PC-3 (cell line): ENCODE measurements at regions not wholly inside any gene's neighbourhood (a gene's known extent, or its start where the extent isn't known, plus 50 kb on each side); places are given as distances from the start of the nearest gene placed in this dataset.

ENCODE experiments used
- ATAC-seq: fragments of 200-7000 bp; cut with Tn5 transposase; 2 replicates; pipeline ENCODE4 v1.9.1; 2020; ENCODE audit warnings: mild to moderate bottlenecking, moderate library complexity
- BruUV-seq: library from RNA; stranded (reverse); fragments of 400-500 nt; replicated peaks from 2 replicates; lab custom pipeline; 2021; lab: Mats Ljungman, UMichigan
- CTCF ChIA-PET: fragments of 300-600 bp; sonication (Branson Sonifier 250); formaldehyde crosslinking; loops from one replicate; lab custom pipeline; 2022; ENCODE audit warnings: antibody characterized with exemption; lab: Charles Lee
- POLR2A ChIA-PET: fragments of 300-600 bp; sonication (Branson Sonifier 250); formaldehyde crosslinking; loops from one replicate; lab custom pipeline; 2022; ENCODE audit warnings: antibody characterized with exemption; ENCODE audit not compliant: unreplicated experiment; lab: Charles Lee
- DNase-seq: peaks from one replicate; pipeline ENCODE4 v3.0.0-alpha.2; 2015
- H2AFZ ChIP-seq: fragments of 300-600 bp; sonication (generic); 2 replicates; pipeline ENCODE4 v1.6.0; 2016; ENCODE audit warnings: antibody characterized with exemption, low read length
- H3F3A ChIP-seq: fragments of 300-600 bp; sonication (generic); one replicate; pipeline ENCODE4 v1.6.0; 2017; ENCODE audit warnings: antibody characterized with exemption, low read length, control low read depth, mild to moderate bottlenecking; ENCODE audit not compliant: unreplicated experiment
- H3K27ac ChIP-seq: fragments of 300-600 bp; sonication (generic); 2 replicates; pipeline ENCODE4 v1.5.1; 2016; ENCODE audit warnings: mild to moderate bottlenecking, low read length
- H3K27me3 ChIP-seq: fragments of 300-600 bp; sonication (generic); 2 replicates; pipeline ENCODE4 v1.6.1; 2016; ENCODE audit warnings: low read length, mixed read lengths
- H3K36me3 ChIP-seq: fragments of 300-600 bp; sonication (generic); 2 replicates; pipeline ENCODE4 v1.6.1; 2016; ENCODE audit warnings: low read depth, mixed run types, low read length, mixed read lengths
- H3K4me1 ChIP-seq: fragments of 300-600 bp; sonication (generic); 2 replicates; pipeline ENCODE4 v1.5.1; 2016; ENCODE audit warnings: low read length; ENCODE audit not compliant: insufficient read depth
- H3K4me2 ChIP-seq: fragments of 300-600 bp; sonication (generic); 2 replicates; pipeline ENCODE4 v1.6.0; 2016; ENCODE audit warnings: low read length
- H3K4me3 ChIP-seq: fragments of 300-600 bp; sonication (generic); 2 replicates; pipeline ENCODE4 v1.5.1; 2016; ENCODE audit warnings: mild to moderate bottlenecking, low read length, mixed read lengths
- H3K79me2 ChIP-seq: fragments of 300-600 bp; sonication (generic); 2 replicates; pipeline ENCODE4 v1.6.1; 2017; ENCODE audit warnings: low read length, mixed read lengths
- H3K9ac ChIP-seq: fragments of 300-600 bp; sonication (generic); 2 replicates; pipeline ENCODE4 v1.6.0; 2016; ENCODE audit warnings: mild to moderate bottlenecking, low read length
- H3K9me2 ChIP-seq: fragments of 300-600 bp; sonication (generic); replicated peaks from 2 replicates; pipeline ENCODE4 v1.6.1; 2016; ENCODE audit warnings: mixed run types, low read length, mixed read lengths
- H3K9me3 ChIP-seq: fragments of 300-600 bp; sonication (generic); 2 replicates; pipeline ENCODE4 v1.6.1; 2016; ENCODE audit warnings: low read length, mixed read lengths
- H4K20me1 ChIP-seq: fragments of 300-600 bp; sonication (generic); 2 replicates; pipeline ENCODE4 v1.6.1; 2016; ENCODE audit warnings: low read length, mixed read lengths
- EZH2 ChIP-seq: fragments of 300-600 bp; sonication (generic); IDR thresholded peaks from one replicate; pipeline ENCODE4 v1.6.1; 2017; ENCODE audit warnings: antibody characterized with exemption, mild to moderate bottlenecking, low read length; ENCODE audit not compliant: unreplicated experiment
- EZH2phosphoT487 ChIP-seq: fragments of 300-600 bp; sonication (generic); IDR thresholded peaks from 2 replicates; pipeline ENCODE4 v1.6.1; 2018; ENCODE audit warnings: mild to moderate bottlenecking, antibody characterized with exemption, low read length, borderline replicate concordance
- intact Hi-C: fragments of 100-400 bp; cut with micrococcal nuclease; formaldehyde crosslinking; loops from 2 replicates; pipeline ENCODE4 v1.9.0; 2023
- TF ChIP-seq, protein P1 (sequence below): fragments of 300-600 bp; sonication (generic); conservative IDR thresholded peaks from 2 replicates; pipeline ENCODE4 v1.5.1; 2017; ENCODE audit warnings: antibody characterized with exemption, low read depth, mild to moderate bottlenecking, low read length

- Histone ChIP-seq H2AFZ (no peak overlapping the region), H3K9me3 (no peaks in the 10 kb centered on the region), H3K4me2 (no peak overlapping the region), H3K4me1 (no peaks in the 10 kb centered on the region), H3K27me3 (peaks cover 12% of the 10 kb centered on the region; the same call in 1 of the 2 replicates), H3F3A (no peaks in the 10 kb centered on the region), H3K79me2 (no peaks in the 10 kb centered on the region), H3K9ac (no peak overlapping the region), H4K20me1 (no peaks in the 10 kb centered on the region), H3K27ac (no peak overlapping the region), H3K9me2 (no peaks in the 10 kb centered on the region), H3K4me3 (no peak overlapping the region), H3K36me3 (no peaks in the 10 kb centered on the region)
- no peak for DNase-seq
- CTCF ChIA-PET = no interaction called here
- TF ChIP-seq EZH2phosphoT487 = no peak
- TF ChIP-seq EZH2 = no peak
- POLR2A ChIA-PET = no interaction called here
- intact Hi-C loops = no loop called here
- no TSS peak for BruUV-seq
- ATAC-seq = no peak
These were observed 555.3 kb downstream of the MIAT start for GRCh38 chr22:27212617-27213177.

GRCh38 chr22:27213294-27213693, 555.9 kb downstream of the MIAT start:
- BruUV-seq = no TSS peak
- DNase-seq (no peak), ATAC-seq (no peak)
- intact Hi-C loops = no loop called here
- POLR2A ChIA-PET = no interaction called here
- no peaks in the 10 kb centered on the region for H3K79me2 ChIP-seq
- H3F3A ChIP-seq = no peaks in the 10 kb centered on the region
- no peak overlapping the region for H3K9ac ChIP-seq
- no peaks in the 10 kb centered on the region for H3K9me2 ChIP-seq
- H3K4me1 ChIP-seq = no peaks in the 10 kb centered on the region
- no peak overlapping the region for H3K4me3 ChIP-seq
- H3K36me3 ChIP-seq = no peaks in the 10 kb centered on the region
- H4K20me1 ChIP-seq = no peaks in the 10 kb centered on the region
- H3K27ac ChIP-seq = no peak overlapping the region
- peaks cover 12% of the 10 kb centered on the region; the same call in 1 of the 2 replicates for H3K27me3 ChIP-seq
- CTCF ChIA-PET = no interaction called here
- H2AFZ ChIP-seq = no peak overlapping the region
- no peak overlapping the region for H3K4me2 ChIP-seq
- no peaks in the 10 kb centered on the region for H3K9me3 ChIP-seq
- TF ChIP-seq EZH2phosphoT487 (no peak), EZH2 (no peak)
- TF ChIP-seq, protein P1, sequence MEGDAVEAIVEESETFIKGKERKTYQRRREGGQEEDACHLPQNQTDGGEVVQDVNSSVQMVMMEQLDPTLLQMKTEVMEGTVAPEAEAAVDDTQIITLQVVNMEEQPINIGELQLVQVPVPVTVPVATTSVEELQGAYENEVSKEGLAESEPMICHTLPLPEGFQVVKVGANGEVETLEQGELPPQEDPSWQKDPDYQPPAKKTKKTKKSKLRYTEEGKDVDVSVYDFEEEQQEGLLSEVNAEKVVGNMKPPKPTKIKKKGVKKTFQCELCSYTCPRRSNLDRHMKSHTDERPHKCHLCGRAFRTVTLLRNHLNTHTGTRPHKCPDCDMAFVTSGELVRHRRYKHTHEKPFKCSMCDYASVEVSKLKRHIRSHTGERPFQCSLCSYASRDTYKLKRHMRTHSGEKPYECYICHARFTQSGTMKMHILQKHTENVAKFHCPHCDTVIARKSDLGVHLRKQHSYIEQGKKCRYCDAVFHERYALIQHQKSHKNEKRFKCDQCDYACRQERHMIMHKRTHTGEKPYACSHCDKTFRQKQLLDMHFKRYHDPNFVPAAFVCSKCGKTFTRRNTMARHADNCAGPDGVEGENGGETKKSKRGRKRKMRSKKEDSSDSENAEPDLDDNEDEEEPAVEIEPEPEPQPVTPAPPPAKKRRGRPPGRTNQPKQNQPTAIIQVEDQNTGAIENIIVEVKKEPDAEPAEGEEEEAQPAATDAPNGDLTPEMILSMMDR = no peak

DNA sequence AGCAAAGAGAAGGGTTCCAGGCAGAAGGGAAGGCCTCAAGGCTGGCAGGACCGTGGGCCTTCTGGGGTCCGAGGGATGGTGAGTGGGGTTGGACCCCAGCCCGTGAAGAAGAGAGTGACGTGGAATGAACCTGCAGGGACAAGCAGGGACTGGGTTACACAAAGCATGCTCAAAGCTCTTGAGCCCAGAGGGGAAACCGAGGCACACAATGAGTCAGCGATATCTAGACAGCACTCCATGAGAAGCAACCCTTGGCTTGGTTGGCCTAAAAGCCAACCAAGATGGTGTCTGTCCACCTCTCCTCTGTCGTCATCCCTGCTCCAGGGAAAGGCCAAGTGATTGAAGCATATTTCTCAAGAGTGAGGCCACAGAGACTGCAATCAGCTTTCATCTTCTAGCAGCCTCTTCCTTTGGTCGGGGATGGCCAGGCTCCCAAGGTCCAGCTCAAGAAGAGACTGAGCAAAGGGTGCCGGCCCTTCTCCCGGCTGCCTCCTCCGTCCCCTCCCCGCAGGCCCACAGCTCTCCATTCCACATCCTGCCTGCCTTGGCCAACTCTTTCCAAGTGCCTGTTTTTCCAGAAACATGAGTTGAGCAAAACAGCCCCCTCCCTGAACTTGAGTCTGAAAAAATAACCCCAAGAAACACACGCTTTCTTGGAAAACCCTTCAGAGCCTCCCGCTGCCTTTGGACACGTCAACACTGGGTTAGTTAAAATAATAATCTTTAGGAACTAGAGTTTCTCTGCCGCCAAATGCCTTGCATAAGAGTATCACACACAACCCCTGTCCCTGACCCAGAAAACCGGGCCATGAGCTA, 556.6 kb downstream of the MIAT start:
- H3K79me2 ChIP-seq = no peaks in the 10 kb centered on the region
- H3K4me1 ChIP-seq = no peaks in the 10 kb centered on the region
- intact Hi-C loops = no loop called here
- TF ChIP-seq, protein P1 = no peak
- TF ChIP-seq EZH2phosphoT487 (no peak), EZH2 (no peak)
- H3K9me3 ChIP-seq = no peaks in the 10 kb centered on the region
- no peaks in the 10 kb centered on the region for H3K36me3 ChIP-seq
- peaks cover 12% of the 10 kb centered on the region; the same call in 1 of the 2 replicates for H3K27me3 ChIP-seq
- no peak overlapping the region for H3K27ac ChIP-seq
- H4K20me1 ChIP-seq = no peaks in the 10 kb centered on the region
- DNase-seq (no peak), ATAC-seq (no peak)
- no TSS peak for BruUV-seq
- H3F3A ChIP-seq = no peaks in the 10 kb centered on the region
- no peak overlapping the region for H2AFZ ChIP-seq
- H3K4me3 ChIP-seq = no peak overlapping the region
- no peak overlapping the region for H3K9ac ChIP-seq
- ChIA-PET POLR2A (no interaction called here), CTCF (no interaction called here)
- no peaks in the 10 kb centered on the region for H3K9me2 ChIP-seq
- no peak overlapping the region for H3K4me2 ChIP-seq
